Panc1 (cell line): ENCODE measurements at regions not wholly inside any gene's neighbourhood (a gene's known extent, or its start where the extent isn't known, plus 50 kb on each side); places are given as distances from the start of the nearest gene placed in this dataset.

Source experiments
- ATAC-seq: fragments of 200-7000 bp; cut with Tn5 transposase; 2 replicates; pipeline ENCODE4 v1.9.1; 2020; ENCODE audit warnings: mild to moderate bottlenecking, moderate library complexity
- BruUV-seq: library from RNA; stranded (reverse); fragments of 400-500 nt; replicated peaks from 2 replicates; lab custom pipeline; 2021; lab: Mats Ljungman, UMichigan
- CTCF ChIA-PET: fragments of 300-600 bp; sonication (Branson Sonifier 250); formaldehyde crosslinking; loops from one replicate; lab custom pipeline; 2022; ENCODE audit warnings: antibody characterized with exemption; lab: Charles Lee
- POLR2A ChIA-PET: fragments of 300-600 bp; sonication (Branson Sonifier 250); formaldehyde crosslinking; loops from one replicate; lab custom pipeline; 2022; ENCODE audit warnings: antibody characterized with exemption; lab: Charles Lee
- DNase-seq: peaks from one replicate; pipeline ENCODE4 v3.0.0-alpha.2; 2010; ENCODE audit warnings: low read depth, low spot score
- H3K27ac ChIP-seq: 2 replicates; pipeline ENCODE4 v1.5.1; 2011; ENCODE audit warnings: mild to moderate bottlenecking, low read length, inconsistent platforms
- H3K27me3 ChIP-seq: fragments of 200-500 bp; sonication (Bioruptor generic); 2 replicates; pipeline ENCODE4 v1.6.0; 2014; ENCODE audit warnings: low read length, inconsistent platforms; ENCODE audit not compliant: control insufficient read depth, insufficient read depth
- H3K36me3 ChIP-seq: fragments of 200-500 bp; sonication (Bioruptor generic); 2 replicates; pipeline ENCODE4 v1.5.1; 2014; ENCODE audit warnings: inconsistent platforms, mild to moderate bottlenecking, low read length, moderate library complexity; ENCODE audit not compliant: control insufficient read depth, insufficient read depth
- H3K4me1 ChIP-seq: 2 replicates; pipeline ENCODE4 v1.5.1; 2011; ENCODE audit warnings: inconsistent platforms, mild to moderate bottlenecking, low read length, moderate library complexity; ENCODE audit not compliant: control insufficient read depth, insufficient read depth
- H3K4me3 ChIP-seq, 2 experiments: 2 replicates each; pipeline ENCODE4 v1.5.1; 2011 to 2012; ENCODE audit warnings: low read depth in 2 of 2, low read length in 2 of 2, mild to moderate bottlenecking in 2 of 2, inconsistent platforms in 1 of 2, moderate library complexity in 1 of 2
- H3K9me3 ChIP-seq: fragments of 200-500 bp; sonication (Bioruptor generic); 2 replicates; pipeline ENCODE4 v1.5.1; 2014; ENCODE audit warnings: low read depth, mild to moderate bottlenecking, inconsistent platforms, low read length, moderate library complexity; ENCODE audit not compliant: control insufficient read depth, insufficient read depth
- CTCF ChIP-seq: fragments of 450-650 bp; IDR thresholded peaks from 2 replicates; pipeline ENCODE4 v1.5.1; 2017; ENCODE audit warnings: mild to moderate bottlenecking
- POLR2AphosphoS5 ChIP-seq: IDR thresholded peaks from 2 replicates; pipeline ENCODE4 v1.6.1; 2012; ENCODE audit warnings: mild to moderate bottlenecking, low read depth, low read length, moderate library complexity
- SIN3A ChIP-seq: IDR thresholded peaks from 2 replicates; pipeline ENCODE4 v1.6.1; 2012; ENCODE audit warnings: low read depth, mild to moderate bottlenecking, low read length, moderate library complexity, borderline replicate concordance; ENCODE audit not compliant: insufficient read depth
- TCF7L2 ChIP-seq: IDR thresholded peaks from 2 replicates; pipeline ENCODE4 v1.6.1; 2011; ENCODE audit warnings: mild to moderate bottlenecking, low read depth, low read length, inconsistent platforms
- in situ Hi-C: cut with HindIII; loops from 2 replicates; pipeline ENCODE4 v1.10.0; 2016; ENCODE audit warnings: low sequenced_read_pairs, low pct_unique_long_range_greater_than_20kb
- intact Hi-C: fragments of 100-400 bp; cut with micrococcal nuclease; formaldehyde crosslinking; loops from one replicate; pipeline ENCODE4 v1.10.0; 2022; ENCODE audit not compliant: unreplicated experiment
- TF ChIP-seq, protein P1 (sequence below), 2 experiments: IDR thresholded peaks; 2 replicates each; pipeline ENCODE4 v1.6.1; 2011 to 2012; ENCODE audit warnings: low read depth in 2 of 2, control low read depth in 1 of 2, low read length in 1 of 2, mild to moderate bottlenecking in 1 of 2, moderate library complexity in 1 of 2; ENCODE audit not compliant: insufficient read depth in 1 of 2

DNA sequence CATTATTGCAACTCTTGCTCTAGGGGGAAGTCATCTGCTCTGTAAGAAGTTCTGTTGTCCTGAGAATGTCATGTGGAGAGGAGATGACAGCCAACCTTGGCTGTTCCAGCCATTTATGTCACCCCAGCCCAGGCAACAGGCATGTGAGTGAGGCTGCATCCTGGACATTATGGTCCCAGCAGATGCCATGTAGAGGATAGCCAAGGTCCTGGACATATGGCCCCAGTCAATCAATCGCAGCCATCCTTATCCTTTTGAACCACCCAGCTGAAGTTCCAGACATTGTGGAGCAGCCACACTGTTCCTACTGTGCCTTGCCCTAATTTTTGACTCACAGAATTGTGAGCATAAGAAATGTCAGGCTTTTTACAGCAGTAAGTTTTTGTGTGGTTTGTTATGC, 84.9 kb downstream of the AVPR1A start:
- TF ChIP-seq, protein P1, sequence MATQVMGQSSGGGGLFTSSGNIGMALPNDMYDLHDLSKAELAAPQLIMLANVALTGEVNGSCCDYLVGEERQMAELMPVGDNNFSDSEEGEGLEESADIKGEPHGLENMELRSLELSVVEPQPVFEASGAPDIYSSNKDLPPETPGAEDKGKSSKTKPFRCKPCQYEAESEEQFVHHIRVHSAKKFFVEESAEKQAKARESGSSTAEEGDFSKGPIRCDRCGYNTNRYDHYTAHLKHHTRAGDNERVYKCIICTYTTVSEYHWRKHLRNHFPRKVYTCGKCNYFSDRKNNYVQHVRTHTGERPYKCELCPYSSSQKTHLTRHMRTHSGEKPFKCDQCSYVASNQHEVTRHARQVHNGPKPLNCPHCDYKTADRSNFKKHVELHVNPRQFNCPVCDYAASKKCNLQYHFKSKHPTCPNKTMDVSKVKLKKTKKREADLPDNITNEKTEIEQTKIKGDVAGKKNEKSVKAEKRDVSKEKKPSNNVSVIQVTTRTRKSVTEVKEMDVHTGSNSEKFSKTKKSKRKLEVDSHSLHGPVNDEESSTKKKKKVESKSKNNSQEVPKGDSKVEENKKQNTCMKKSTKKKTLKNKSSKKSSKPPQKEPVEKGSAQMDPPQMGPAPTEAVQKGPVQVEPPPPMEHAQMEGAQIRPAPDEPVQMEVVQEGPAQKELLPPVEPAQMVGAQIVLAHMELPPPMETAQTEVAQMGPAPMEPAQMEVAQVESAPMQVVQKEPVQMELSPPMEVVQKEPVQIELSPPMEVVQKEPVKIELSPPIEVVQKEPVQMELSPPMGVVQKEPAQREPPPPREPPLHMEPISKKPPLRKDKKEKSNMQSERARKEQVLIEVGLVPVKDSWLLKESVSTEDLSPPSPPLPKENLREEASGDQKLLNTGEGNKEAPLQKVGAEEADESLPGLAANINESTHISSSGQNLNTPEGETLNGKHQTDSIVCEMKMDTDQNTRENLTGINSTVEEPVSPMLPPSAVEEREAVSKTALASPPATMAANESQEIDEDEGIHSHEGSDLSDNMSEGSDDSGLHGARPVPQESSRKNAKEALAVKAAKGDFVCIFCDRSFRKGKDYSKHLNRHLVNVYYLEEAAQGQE (IDR thresholded peaks at IDR 0.05; ENCODE audit: insufficient read depth in 1 of 2, low read depth in 2 of 2, low read length in 1 of 2): no peak
- TF ChIP-seq CTCF (no peak), SIN3A (no peak), POLR2AphosphoS5 (no peak), TCF7L2 (no peak)
- H3K27ac ChIP-seq: no peak overlapping the region
- in situ Hi-C loops (no loop called here), intact Hi-C loops (loop anchor here (10.0 kb wide), 1 partner anchor 461 kb away; no protein-coding TSS in a partner anchor)
- H3K9me3 ChIP-seq: no peaks in the 10 kb centered on the region
- no peak overlapping the region for H3K4me3 ChIP-seq
- no peaks in the 10 kb centered on the region for H3K4me1 ChIP-seq
- DNase-seq: no peak
- ChIA-PET POLR2A (no interaction called here), CTCF (interaction anchor here (0.7 kb wide), 1 partner anchor 252 kb away, joined by 3 read pairs; no protein-coding TSS in a partner anchor)
- peaks cover 4% of the 10 kb centered on the region for H3K27me3 ChIP-seq
- H3K36me3 ChIP-seq: no peaks in the 10 kb centered on the region
- ATAC-seq: no peak
- no TSS peak for BruUV-seq

DNA sequence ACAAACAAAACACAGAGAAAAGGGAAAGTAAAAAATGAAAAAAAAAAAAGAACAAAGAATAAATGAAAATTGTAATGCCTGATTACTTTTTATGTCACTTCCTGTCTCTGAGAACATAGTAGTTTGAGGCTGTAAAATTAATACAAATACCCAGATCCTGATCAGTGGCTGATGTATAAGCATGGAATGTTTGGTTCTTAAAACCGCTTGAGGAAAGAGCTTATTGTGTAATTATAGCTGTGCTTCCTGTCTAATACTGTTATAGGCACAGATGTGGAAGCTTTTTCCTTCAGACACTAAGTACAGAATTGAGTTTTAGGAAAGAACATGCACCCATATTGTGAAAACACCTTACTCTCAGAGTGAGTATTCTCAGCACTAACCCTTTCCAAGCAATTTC, 86.9 kb downstream of the AVPR1A start:
- in situ Hi-C loops: no loop called here
- BruUV-seq: no TSS peak
- Histone ChIP-seq H3K27ac (no peak overlapping the region), H3K4me3 (no peak overlapping the region), H3K4me1 (no peaks in the 10 kb centered on the region), H3K36me3 (no peaks in the 10 kb centered on the region), H3K9me3 (no peaks in the 10 kb centered on the region), H3K27me3 (peaks cover 8% of the 10 kb centered on the region)
- POLR2A ChIA-PET: no interaction called here
- CTCF ChIA-PET: interaction anchor here (0.7 kb wide), 1 partner anchor 871 kb away, joined by 6 read pairs; no protein-coding TSS in a partner anchor
- DNase-seq: no peak
- intact Hi-C loops: loop anchor here (10.0 kb wide), 1 partner anchor 459 kb away; no protein-coding TSS in a partner anchor
- no peak for ATAC-seq
- TF ChIP-seq, protein P1 (IDR thresholded peaks at IDR 0.05; ENCODE audit: insufficient read depth in 1 of 2, low read depth in 2 of 2, low read length in 1 of 2): no peak
- TF ChIP-seq TCF7L2 (no peak), CTCF (no peak), POLR2AphosphoS5 (no peak), SIN3A (no peak)
